Large intestine (tissue), 3 donors: ENCODE measurements at regions not wholly inside any gene's neighbourhood (a gene's known extent, or its start where the extent isn't known, plus 50 kb on each side); places are given as distances from the start of the nearest gene placed in this dataset.
"Not testable (repeated sequence)": the region's sequence is repeated elsewhere in the genome, so short reads cannot be mapped to it uniquely, and the experiment has no call there.

Experiments used
- DNase-seq, 2 donors: peaks; one replicate each; pipeline versions ENCODE4 v3.0.0 to v3.0.0-alpha.2; 2013
- H3K27ac ChIP-seq: one replicate; pipeline ENCODE4 v1.5.1; 2013; ENCODE audit warnings: low read length
- H3K27me3 ChIP-seq: 2 replicates; pipeline ENCODE4 v1.6.1; 2013; ENCODE audit warnings: low read length; ENCODE audit not compliant: control insufficient read depth, insufficient read depth
- H3K36me3 ChIP-seq: 2 replicates; pipeline ENCODE4 v1.6.1; 2013; ENCODE audit warnings: low read length; ENCODE audit not compliant: control insufficient read depth, insufficient read depth
- H3K4me1 ChIP-seq: one replicate; pipeline ENCODE4 v1.6.1; 2013; ENCODE audit warnings: low read length; ENCODE audit not compliant: control insufficient read depth, insufficient read depth
- H3K4me3 ChIP-seq: one replicate; pipeline ENCODE4 v1.5.1; 2013; ENCODE audit warnings: low read length
- H3K9me3 ChIP-seq: one replicate; pipeline ENCODE4 v1.6.1; 2013; ENCODE audit warnings: mild to moderate bottlenecking, low read depth, low read length, moderate library complexity; ENCODE audit not compliant: control insufficient read depth
- WGBS: methylation state at CpG from one replicate; pipeline ENCODE4 v1.1.5; 2013; ENCODE audit warnings: low lambda C conversion rate; ENCODE audit not compliant: insufficient coverage; 5-methylcytosine and 5-hydroxymethylcytosine counted together

GRCh38 chr1:64337475-64337874 lies 132.5 kb upstream of the CACHD1 start:
- H3K27ac ChIP-seq: no peak overlapping the region
- peaks cover 11% of the 10 kb centered on the region for H3K4me1 ChIP-seq
- H3K4me3 ChIP-seq: no peak overlapping the region
- H3K27me3 ChIP-seq: no peaks in the 10 kb centered on the region
- WGBS: no CpG with 5 or more reads among the region's 4 CpGs
- DNase-seq: no peak
- no peaks in the 10 kb centered on the region for H3K36me3 ChIP-seq
- H3K9me3 ChIP-seq: no peaks in the 10 kb centered on the region

- H3K4me3 ChIP-seq: no peak overlapping the region
- peaks cover 8% of the 10 kb centered on the region for H3K4me1 ChIP-seq
- H3K27ac ChIP-seq: no peak overlapping the region
- H3K36me3 ChIP-seq: no peaks in the 10 kb centered on the region
- H3K9me3 ChIP-seq: no peaks in the 10 kb centered on the region
- WGBS: 62% methylated on average over 3 of the region's 4 CpGs
- DNase-seq: no peak
- no peaks in the 10 kb centered on the region for H3K27me3 ChIP-seq
These were observed 132.0 kb upstream of the CACHD1 start for GRCh38 chr1:64337926-64338325.

GRCh38 chr1:64340361-64340760 lies 129.6 kb upstream of the CACHD1 start:
- no peak overlapping the region for H3K4me3 ChIP-seq
- no peak overlapping the region for H3K27ac ChIP-seq
- no peaks in the 10 kb centered on the region for H3K9me3 ChIP-seq
- H3K36me3 ChIP-seq: no peaks in the 10 kb centered on the region
- H3K4me1 ChIP-seq: peaks cover 4% of the 10 kb centered on the region
- WGBS: 86% methylated on average over 1 of the region's 2 CpGs
- H3K27me3 ChIP-seq: no peaks in the 10 kb centered on the region
- DNase-seq: no peak

DNA sequence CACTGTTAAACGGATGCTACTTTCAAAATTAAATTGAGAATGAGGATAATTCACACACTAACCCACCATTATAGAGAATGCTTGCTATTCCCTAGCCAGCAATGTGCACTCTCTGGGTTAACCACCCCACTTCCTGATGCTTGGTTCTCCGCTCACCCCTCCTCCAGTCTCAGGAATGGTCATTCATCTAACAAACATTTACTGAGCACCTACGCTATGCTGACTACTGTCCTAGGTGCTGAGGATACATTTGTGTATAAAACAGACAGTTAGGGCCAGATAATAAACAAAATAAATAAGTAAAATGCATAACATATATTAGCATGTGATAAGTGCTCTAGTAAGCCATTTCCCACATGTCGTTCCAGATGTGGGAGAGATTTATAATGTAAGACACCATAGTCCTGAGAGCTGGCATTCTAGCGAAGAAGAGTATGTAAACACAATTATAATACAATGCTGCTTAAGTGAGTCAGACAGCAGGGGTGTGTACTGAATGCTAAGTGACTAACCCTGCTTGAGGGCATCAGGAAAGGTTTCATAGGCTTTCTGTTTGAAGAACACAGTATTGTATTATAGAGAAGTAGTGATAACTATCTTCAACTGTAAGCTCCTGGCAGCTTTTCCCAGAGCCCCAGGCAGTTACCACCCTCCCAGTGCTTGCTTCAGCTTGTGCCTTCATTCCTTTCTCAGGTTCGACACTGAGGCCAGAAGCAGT lies 126.7 kb upstream of the CACHD1 start:
- WGBS: no CpG with 5 or more reads among the region's 6 CpGs

DNA sequence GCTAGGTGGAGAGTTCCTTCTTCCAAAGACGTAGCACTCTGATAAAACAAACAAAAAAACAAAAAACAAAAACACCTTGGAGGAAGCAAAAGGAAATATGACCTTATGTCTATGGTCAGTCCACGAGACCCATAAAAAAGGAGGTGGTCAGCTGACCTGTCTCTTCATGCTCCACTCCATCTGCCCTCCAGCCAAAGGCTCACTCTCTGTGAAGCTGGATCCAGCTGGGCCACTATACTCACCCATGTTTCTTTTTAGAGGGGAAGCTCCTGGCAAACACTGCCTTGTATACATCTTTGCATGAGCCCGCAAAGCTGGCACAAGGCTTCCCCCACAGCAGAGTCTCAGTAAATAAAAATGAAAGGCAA lies 126.1 kb upstream of the CACHD1 start:
- Histone ChIP-seq H3K27me3 (no peaks in the 10 kb centered on the region), H3K4me3 (no peak overlapping the region), H3K9me3 (no peaks in the 10 kb centered on the region), H3K36me3 (no peaks in the 10 kb centered on the region), H3K27ac (no peak overlapping the region), H3K4me1 (no peaks in the 10 kb centered on the region)
- no CpG with 5 or more reads among the region's 3 CpGs for WGBS
- no peak for DNase-seq

More for the DNA sequence above, 126.7 kb upstream of the CACHD1 start:
- Histone ChIP-seq H3K27ac (no peak overlapping the region), H3K36me3 (no peaks in the 10 kb centered on the region), H3K27me3 (no peaks in the 10 kb centered on the region), H3K4me3 (no peak overlapping the region), H3K9me3 (no peaks in the 10 kb centered on the region), H3K4me1 (no peaks in the 10 kb centered on the region)
- DNase-seq: no peak

- H3K36me3 ChIP-seq: no peaks in the 10 kb centered on the region
- no peaks in the 10 kb centered on the region for H3K9me3 ChIP-seq
- no peaks in the 10 kb centered on the region for H3K4me1 ChIP-seq
- H3K27ac ChIP-seq: no peak overlapping the region
- WGBS: 92% methylated on average over 2 of the region's 4 CpGs
- H3K27me3 ChIP-seq: no peaks in the 10 kb centered on the region
- DNase-seq: no peak
- no peak overlapping the region for H3K4me3 ChIP-seq
These were observed 121.5 kb upstream of the CACHD1 start for GRCh38 chr1:64348270-64348960.

- WGBS: no CpG with 5 or more reads among the region's 6 CpGs
- DNase-seq: no peak
These were observed 120.8 kb upstream of the CACHD1 start for GRCh38 chr1:64348961-64349648.

GRCh38 chr1:64355534-64355933 lies 114.4 kb upstream of the CACHD1 start:
- H3K4me3 ChIP-seq, DNase-seq, H3K4me1 ChIP-seq, H3K9me3 ChIP-seq, H3K27me3 ChIP-seq, H3K36me3 ChIP-seq, H3K27ac ChIP-seq: not testable (repeated sequence)
- 100% methylated on average over 1 of the region's 2 CpGs for WGBS

More at GRCh38 chr1:64348961-64349648, 120.8 kb upstream of the CACHD1 start:
- Histone ChIP-seq H3K4me1 (no peaks in the 10 kb centered on the region), H3K36me3 (no peaks in the 10 kb centered on the region), H3K4me3 (no peak overlapping the region), H3K27me3 (no peaks in the 10 kb centered on the region), H3K9me3 (no peaks in the 10 kb centered on the region), H3K27ac (no peak overlapping the region)

DNA sequence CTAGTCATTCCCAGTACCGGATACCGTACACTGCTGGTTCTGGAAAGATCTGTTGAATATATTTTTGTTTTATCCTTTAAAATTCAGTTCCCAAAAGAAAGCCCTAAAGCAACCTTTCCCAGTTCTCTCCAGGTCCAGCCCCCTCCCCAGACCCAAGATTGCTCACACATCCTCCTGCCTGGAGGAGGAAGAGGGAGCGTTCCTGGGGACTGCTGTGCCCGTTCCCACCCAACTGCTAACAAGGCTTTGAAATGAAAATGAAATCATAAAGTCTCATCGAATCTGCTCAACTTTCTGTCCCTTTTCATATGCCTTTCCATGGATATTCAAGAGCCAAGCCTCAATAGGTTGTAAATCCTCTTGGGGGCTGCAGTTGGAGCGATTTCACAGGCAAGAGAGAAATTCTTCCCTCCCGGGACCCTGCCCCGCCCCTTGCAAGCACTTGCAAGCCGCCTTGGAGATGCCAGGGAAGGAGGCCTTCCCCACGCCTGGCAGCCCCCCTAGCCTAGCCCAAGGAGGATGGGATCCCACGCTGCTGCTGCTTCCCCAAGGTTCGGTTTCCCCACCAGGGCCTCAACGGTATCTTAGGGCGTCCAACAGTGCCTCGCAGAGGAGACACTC lies 113.2 kb upstream of the CACHD1 start:
- H3K4me1 ChIP-seq: no peaks in the 10 kb centered on the region
- WGBS: 94% methylated on average over 2 of the region's 15 CpGs
- no peaks in the 10 kb centered on the region for H3K9me3 ChIP-seq
- DNase-seq: no peak
- H3K27me3 ChIP-seq: no peaks in the 10 kb centered on the region
- no peak overlapping the region for H3K27ac ChIP-seq
- H3K4me3 ChIP-seq: no peak overlapping the region
- H3K36me3 ChIP-seq: no peaks in the 10 kb centered on the region

GRCh38 chr1:64357422-64357821 lies 112.5 kb upstream of the CACHD1 start:
- WGBS: no CpG with 5 or more reads among the region's 6 CpGs
- H3K27ac ChIP-seq: no peak overlapping the region
- no peaks in the 10 kb centered on the region for H3K27me3 ChIP-seq
- DNase-seq: no peak
- no peaks in the 10 kb centered on the region for H3K36me3 ChIP-seq
- H3K9me3 ChIP-seq: no peaks in the 10 kb centered on the region
- H3K4me1 ChIP-seq: no peaks in the 10 kb centered on the region
- H3K4me3 ChIP-seq: no peak overlapping the region
